Right lobe of liver (tissue), 4 donors: ENCODE measurements at regions not wholly inside any gene's neighbourhood (a gene's known extent, or its start where the extent isn't known, plus 50 kb on each side); places are given as distances from the start of the nearest gene placed in this dataset.

Experiments used
- POLR2A ChIP-seq: fragments of 450-650 bp; IDR thresholded peaks from one replicate; pipeline ENCODE4 v1.6.1; 2017; ENCODE audit warnings: antibody characterized with exemption, mild to moderate bottlenecking
- TF ChIP-seq, protein P1 (sequence below), 4 donors: fragments of 200-600 bp in 3 of 4; fragments of 450-650 bp in 1 of 4; IDR thresholded peaks; one replicate each; pipeline versions ENCODE4 v1.5.1 to v1.8.0; 2016 to 2022; ENCODE audit warnings: antibody characterized with exemption in 4 of 4, mild to moderate bottlenecking in 2 of 4
- donor health status: DM: no; HTN: no; CAD: no.
- donor health status: DM: no; HTN: no; CAD: no.
- donor health status: DM: no; HTN: yes; CAD: no.

DNA sequence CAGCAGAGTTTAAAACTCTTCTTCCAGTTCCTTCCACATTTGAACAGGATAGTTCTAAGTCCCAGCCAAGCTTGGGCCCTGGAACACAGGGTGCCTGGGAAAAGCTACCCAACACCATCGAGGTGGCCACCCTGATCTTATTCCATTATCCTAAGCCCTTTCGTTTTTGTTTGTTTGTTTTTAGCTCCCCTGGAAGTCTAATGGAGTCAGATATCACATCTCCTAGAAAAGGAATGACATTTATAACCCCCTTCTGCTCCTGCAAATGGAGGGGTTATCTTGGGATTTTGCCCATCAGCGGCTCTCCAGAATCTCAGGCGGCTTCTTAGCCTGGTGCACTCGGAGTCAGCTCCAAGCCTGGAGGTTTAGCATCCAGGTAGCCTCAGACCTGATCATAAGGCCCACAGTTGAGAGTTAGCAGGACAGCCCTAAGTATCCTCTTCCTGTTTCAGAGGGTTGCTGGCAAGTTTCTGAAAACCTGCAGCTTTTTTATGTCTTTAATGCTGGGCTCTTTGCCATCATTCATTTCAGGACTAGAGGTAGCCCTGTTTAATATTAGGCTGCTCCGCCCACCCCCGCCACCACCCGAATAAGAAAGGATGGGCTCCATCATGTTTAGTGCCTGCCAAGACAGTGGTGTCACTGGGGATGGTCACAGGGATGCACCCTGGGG lies 230.0 kb upstream of the LNX1 start:
- TF ChIP-seq, protein P1, sequence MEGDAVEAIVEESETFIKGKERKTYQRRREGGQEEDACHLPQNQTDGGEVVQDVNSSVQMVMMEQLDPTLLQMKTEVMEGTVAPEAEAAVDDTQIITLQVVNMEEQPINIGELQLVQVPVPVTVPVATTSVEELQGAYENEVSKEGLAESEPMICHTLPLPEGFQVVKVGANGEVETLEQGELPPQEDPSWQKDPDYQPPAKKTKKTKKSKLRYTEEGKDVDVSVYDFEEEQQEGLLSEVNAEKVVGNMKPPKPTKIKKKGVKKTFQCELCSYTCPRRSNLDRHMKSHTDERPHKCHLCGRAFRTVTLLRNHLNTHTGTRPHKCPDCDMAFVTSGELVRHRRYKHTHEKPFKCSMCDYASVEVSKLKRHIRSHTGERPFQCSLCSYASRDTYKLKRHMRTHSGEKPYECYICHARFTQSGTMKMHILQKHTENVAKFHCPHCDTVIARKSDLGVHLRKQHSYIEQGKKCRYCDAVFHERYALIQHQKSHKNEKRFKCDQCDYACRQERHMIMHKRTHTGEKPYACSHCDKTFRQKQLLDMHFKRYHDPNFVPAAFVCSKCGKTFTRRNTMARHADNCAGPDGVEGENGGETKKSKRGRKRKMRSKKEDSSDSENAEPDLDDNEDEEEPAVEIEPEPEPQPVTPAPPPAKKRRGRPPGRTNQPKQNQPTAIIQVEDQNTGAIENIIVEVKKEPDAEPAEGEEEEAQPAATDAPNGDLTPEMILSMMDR (IDR thresholded peaks at IDR 0.05): no peak
- TF ChIP-seq POLR2A: no peak
